ENCODE measurements at regions not wholly inside any gene's neighbourhood (a gene's known extent, or its start where the extent isn't known, plus 50 kb on each side); places are given as distances from the start of the nearest gene placed in this dataset.

DNA sequence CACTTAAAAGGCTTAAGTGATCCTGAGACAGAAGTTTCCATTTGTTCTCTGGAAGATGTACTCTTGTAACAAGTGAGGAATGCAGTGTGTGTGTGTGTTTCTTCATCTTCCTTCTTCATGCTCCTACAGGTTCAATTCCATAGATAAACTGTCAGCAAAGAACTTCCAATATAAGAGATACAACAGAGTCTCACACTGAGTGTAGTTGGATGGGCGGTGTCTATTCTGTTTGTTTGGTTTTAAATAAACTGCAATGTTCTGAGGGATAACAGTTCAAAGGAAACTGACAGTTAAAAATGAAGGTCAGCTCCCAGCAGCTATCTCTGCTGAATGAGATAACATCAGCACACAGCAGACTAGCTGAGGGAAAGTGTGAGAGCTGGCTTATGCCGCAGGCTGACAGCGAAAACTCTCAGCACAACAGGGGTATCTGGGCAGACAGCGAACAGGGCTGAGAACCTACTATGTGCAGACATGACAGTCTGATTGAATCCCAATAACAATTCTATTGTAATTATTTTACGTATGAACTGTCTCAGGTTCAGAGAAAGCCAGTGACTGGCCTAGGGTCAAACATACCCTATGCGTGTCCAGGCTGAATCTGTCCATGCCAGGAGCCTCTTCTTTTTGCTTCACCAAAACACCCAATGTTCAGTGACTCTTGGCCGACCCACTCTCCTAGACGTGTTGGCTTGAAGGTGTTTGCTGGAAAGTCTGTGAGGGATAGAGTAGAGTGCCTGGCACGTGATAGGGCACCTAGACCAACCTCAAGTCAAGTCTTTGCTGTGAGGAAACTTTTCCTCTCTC is 201.9 kb upstream of the TRIB2 start:
- TF ChIP-seq, protein P1, sequence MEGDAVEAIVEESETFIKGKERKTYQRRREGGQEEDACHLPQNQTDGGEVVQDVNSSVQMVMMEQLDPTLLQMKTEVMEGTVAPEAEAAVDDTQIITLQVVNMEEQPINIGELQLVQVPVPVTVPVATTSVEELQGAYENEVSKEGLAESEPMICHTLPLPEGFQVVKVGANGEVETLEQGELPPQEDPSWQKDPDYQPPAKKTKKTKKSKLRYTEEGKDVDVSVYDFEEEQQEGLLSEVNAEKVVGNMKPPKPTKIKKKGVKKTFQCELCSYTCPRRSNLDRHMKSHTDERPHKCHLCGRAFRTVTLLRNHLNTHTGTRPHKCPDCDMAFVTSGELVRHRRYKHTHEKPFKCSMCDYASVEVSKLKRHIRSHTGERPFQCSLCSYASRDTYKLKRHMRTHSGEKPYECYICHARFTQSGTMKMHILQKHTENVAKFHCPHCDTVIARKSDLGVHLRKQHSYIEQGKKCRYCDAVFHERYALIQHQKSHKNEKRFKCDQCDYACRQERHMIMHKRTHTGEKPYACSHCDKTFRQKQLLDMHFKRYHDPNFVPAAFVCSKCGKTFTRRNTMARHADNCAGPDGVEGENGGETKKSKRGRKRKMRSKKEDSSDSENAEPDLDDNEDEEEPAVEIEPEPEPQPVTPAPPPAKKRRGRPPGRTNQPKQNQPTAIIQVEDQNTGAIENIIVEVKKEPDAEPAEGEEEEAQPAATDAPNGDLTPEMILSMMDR (IDR thresholded peaks at IDR 0.05; ENCODE audit: low read depth, low read length, poor library complexity, severe bottlenecking), result no peak
- no peak for TF ChIP-seq EZH2phosphoT487 (IDR thresholded peaks at IDR 0.05; ENCODE audit: borderline replicate concordance, low read length)
